GM21619 (cell line): ENCODE measurements at regions not wholly inside any gene's neighbourhood (a gene's known extent, or its start where the extent isn't known, plus 50 kb on each side); places are given as distances from the start of the nearest gene placed in this dataset.

Source experiments
- ATAC-seq: cut with Tn5 transposase; IDR thresholded peaks from one replicate; pipeline ENCODE4 v1.9.1; 2021; ENCODE audit not compliant: unreplicated experiment

DNA sequence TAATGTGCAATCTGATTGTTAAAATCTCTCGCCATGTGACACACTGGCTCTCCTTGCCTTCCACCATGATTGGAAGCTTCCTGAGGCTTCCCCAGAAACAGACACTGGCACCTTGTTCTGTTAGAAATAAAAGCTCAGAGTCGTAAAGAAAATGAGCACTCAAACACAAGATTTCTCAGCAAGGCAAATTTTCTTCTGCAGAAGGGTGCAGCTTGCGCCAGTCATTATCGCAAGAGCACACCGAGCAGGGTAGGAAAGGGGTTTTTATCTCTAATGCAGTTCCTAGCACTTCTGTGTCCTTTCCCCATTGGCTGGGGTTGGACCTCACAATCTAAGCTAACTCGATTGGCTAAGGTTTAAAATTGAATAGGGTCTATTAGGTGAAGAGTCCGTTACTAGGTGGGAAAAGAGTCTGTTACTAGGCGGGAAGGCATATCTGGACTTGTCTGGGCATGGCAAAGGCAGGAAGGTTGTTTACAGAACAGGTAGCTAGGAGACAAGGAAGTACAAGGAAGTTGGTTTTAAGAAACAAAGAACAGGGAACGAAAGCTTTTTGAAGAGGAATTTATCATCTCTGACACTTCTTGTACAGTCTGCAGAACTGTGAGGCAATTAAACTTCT lies 62.6 kb upstream of the BICD1 start:
- no peak for ATAC-seq

DNA sequence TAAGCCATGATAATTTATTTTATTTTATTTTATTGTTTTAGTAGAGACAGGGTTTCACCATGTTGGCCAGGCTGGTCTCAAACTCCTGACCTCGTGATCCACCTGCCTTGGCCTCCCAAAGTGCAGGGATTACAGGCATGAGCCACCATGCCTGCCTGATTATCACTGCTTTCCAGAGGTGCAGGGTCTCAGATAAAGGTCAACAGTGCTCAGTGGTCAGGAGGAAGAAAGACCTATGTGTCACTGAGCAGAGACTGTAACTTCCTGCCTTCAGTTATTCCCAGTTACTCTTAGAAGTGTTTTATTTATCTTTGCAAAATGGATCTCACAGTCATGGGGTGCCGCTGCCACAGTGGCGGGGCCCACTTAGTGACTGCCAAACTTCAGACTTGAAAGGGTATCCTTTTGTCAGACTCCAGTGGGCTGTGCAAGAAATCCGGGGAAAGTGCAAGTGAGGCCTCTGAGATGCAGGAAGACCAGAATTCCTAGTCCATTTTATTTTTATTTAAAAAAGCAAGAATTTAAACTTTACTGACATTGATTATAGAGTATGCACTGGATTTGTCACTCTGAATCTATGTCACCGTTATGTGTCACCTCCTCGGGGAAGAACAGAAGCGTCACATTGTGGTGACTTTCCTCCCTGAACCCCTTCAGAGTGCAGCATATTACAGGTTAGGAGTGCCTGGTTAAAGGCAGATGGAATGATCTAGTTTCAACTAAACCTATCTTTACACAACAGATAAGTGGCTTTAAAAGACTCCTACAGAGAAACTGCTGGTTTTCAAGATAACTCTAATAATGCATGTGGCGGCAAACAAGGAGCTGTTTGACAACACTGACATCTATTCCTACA lies 59.1 kb upstream of the BICD1 start:
- no peak for ATAC-seq

DNA sequence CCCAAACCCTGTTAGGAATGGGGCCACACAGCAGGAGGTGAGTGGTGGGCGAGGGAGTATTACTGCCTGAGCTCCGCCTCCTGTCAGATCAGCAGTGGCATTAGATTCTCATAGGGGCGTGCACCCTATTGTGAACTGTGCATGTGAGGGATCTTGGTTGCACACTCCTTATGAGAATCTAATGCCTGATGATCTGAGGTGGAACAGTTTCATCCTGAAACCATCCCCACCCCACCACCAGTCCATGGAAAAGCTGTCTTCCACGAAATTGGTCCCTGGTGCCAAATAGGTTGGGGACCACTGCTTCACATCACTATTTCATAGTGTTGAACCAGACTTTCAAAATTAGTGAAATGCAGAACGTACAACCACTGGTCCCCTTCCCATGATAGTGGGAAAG lies 57.9 kb upstream of the BICD1 start:
- ATAC-seq, result no peak

DNA sequence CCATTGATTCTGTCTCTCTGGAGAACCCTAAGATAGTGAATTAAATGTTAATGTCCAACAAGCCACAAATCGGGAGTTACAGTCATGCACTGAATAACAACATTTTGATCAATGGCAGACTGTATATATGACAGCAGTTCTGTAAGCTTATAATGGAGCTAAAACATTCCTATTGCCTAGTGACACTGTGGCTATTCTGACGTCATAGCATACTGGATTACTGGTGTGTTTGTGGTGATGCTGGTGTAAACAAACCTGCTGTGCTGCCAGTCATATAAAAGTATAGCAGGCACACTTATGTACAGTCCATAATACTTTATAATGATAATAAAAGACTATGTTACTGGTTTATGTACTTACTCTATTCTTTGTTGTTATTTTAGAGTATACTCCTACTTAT lies 56.7 kb upstream of the BICD1 start:
- no peak for ATAC-seq

DNA sequence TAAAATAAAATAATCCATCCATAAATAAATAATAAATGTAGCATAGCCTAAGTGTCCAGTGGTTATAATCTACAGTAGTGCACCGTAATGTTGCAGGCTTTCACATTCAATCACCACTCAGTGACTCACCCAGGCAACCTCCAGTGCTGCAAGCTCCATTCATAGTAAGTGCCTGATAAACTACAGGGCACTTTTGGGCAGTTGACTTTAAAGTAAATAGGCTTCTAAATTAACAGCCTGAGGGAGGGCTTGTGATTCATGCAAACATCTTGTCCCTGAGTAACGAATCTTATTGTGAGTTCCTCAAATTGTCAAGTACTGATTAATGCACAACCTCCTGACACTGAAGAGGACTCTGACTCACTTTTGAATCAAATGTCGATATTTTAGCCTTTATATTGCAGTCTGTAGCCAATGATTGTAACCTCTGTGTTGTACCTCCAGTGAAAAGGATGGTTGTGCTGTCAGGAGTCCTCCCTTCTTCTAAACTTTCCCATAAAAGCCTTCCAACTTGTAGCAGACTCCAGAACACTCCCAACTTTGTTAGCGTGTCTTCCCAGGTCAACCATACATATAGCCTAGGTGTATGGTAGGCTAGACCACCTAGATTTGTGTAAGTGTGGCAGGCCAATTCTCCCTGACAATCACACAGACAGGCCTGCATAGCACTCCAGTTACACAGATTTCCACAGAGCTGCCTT lies 55.0 kb upstream of the BICD1 start:
- ATAC-seq, result no peak

DNA sequence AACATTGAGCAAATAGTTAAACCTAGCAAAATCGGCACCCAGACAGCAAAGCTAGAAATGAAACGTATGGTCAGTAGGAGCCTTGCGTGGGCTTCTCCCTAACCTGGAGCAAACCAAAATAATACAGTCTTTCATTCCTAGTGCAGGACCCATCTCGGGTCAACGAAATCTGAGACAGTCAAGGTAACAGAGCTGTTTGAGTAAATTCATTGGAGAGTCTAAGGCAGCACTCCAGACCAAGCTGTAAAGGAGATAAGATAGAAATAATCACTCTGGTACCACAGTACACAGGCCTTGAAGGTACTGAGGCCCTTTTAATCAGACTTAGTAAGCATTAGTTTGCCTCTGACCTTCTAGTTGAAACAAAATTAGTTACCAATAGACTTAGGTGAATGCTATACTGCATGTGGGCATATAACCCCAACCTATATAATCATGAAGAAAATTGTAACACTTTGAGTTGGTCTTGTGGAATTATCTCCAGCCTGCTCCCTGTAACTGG lies 54.4 kb upstream of the BICD1 start:
- ATAC-seq, result no peak

DNA sequence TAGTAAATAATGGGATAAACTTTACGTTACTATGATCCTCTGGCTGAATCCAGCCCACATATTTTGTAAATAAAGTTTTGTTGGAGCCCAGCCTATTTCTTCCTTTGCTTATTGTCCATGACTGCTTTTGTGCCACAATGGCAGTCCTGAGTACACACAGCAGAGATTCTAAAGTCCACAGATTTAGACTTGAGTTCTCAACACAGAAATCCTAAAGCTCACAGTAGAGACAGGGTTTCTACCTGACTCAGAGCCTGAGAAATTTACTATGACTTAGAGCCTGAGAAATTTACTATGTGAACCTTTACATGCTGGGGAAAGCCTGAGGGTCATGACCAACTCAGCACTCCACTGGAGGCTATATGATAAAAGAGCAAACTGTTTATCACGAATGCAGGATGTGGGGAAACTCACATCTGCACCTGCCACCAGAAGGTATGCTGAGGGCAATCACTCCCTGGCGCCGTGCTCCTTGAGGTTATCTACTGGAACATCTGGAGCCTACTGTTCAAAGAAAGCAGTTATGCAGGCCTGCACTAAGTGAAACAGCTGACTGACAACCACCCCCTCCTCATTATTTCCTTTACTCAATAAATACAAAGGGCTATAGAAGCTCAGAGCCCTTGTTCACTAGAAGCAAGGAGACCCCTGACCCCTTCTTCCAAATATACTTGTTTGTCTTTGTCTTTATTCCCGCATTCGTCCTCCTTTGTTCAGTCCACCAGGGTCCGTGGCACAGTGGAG lies 52.6 kb upstream of the BICD1 start:
- no peak for ATAC-seq
